K562 (cell line): ENCODE measurements at regions not wholly inside any gene's neighbourhood (a gene's known extent, or its start where the extent isn't known, plus 50 kb on each side); places are given as distances from the start of the nearest gene placed in this dataset.

Experiments
- KDM2B ChIP-seq: fragments of 250-450 bp; sonication (Bioruptor Pico); IDR thresholded peaks from 2 replicates; pipeline ENCODE4 v1.8.0; 2021; ENCODE audit warnings: mild to moderate bottlenecking, moderate library complexity
- MGA ChIP-seq: fragments of 450-650 bp; IDR thresholded peaks from 2 replicates; pipeline ENCODE4 v1.6.1; 2016; ENCODE audit warnings: mild to moderate bottlenecking, moderate library complexity
- TEAD2 ChIP-seq: fragments of 450-650 bp; IDR thresholded peaks from 2 replicates; pipeline ENCODE4 v1.6.1; 2016; ENCODE audit warnings: missing genetic modification characterization, control low read depth, missing compliant biosample characterization
- ZBTB2 ChIP-seq: fragments of 450-650 bp; IDR thresholded peaks from 2 replicates; pipeline ENCODE4 v1.6.1; 2016; ENCODE audit warnings: antibody characterized with exemption
- ZNF232 ChIP-seq: sonication (generic); formaldehyde crosslinking; IDR thresholded peaks from 2 replicates; pipeline ENCODE4 v1.8.0; 2022; ENCODE audit warnings: mild to moderate bottlenecking, missing genetic modification reagents
- ZNF318 ChIP-seq, 2 experiments: fragments of 450-650 bp; IDR thresholded peaks; 2 replicates each; pipeline ENCODE4 v1.6.1; 2016; ENCODE audit warnings: mild to moderate bottlenecking in 2 of 2, borderline replicate concordance in 1 of 2, low read depth in 1 of 2, moderate library complexity in 1 of 2

GRCh38 chr3:21235491-21235890, 515.5 kb downstream of the ZNF385D start (continued):
- TF ChIP-seq ZNF318 (IDR thresholded peaks at IDR 0.05; ENCODE audit: borderline replicate concordance in 1 of 2, low read depth in 1 of 2) (no peak), ZBTB2 (no peak), KDM2B (CRISPR knock-in tag) (no peak), ZNF232 (no peak), MGA (no peak), TEAD2 (tag) (no peak)
